ENCODE measurements at regions not wholly inside any gene's neighbourhood (a gene's known extent, or its start where the extent isn't known, plus 50 kb on each side); places are given as distances from the start of the nearest gene placed in this dataset.

- H3K79me2 ChIP-seq (ENCODE audit: insufficient read depth, low read length) = peaks cover 33% of the 10 kb centered on the region
- ChIA-PET RAD21 (ENCODE audit: low non-redundant PET in 1 of 2, low total read pairs in 2 of 2, uncharacterized antibody in 2 of 2, unreplicated experiment in 2 of 2) (no interaction called here), CTCF (interaction anchor here (2.7 kb wide), 1 partner anchor 11 kb away, joined by 18 read pairs; no protein-coding TSS in a partner anchor), POLR2A (no interaction called here)
- DNase-seq (ENCODE audit: low read depth, low spot score) (no peak), ATAC-seq (peak; percentile 67; the same call in 1 of the 2 replicates)
- H3K27me3 ChIP-seq (ENCODE audit: insufficient read depth, low read length) = no peaks in the 10 kb centered on the region
- H2AFZ ChIP-seq (ENCODE audit: low read depth, low read length, poor library complexity, severe bottlenecking) = no peak overlapping the region
- TF ChIP-seq EZH2 (IDR thresholded peaks at IDR 0.05) (no peak), TCF7L2 (IDR thresholded peaks at IDR 0.05; ENCODE audit: borderline replicate concordance, extremely low read depth, insufficient read depth, insufficient read length) (no peak), SIN3A (IDR thresholded peaks at IDR 0.05; ENCODE audit: low read depth) (no peak), EGR1 (IDR thresholded peaks at IDR 0.05; ENCODE audit: low read depth) (no peak), EZH2phosphoT487 (IDR thresholded peaks at IDR 0.05; ENCODE audit: borderline replicate concordance) (no peak), ZBTB33 (IDR thresholded peaks at IDR 0.05; ENCODE audit: extremely low read depth, insufficient replicate concordance, low read length) (no peak), ZFX (IDR thresholded peaks at IDR 0.05) (no peak), RAD21 (IDR thresholded peaks at IDR 0.05; ENCODE audit: low read depth) (no peak)
- H3K9me2 ChIP-seq (ENCODE audit: insufficient read depth) = no peaks in the 10 kb centered on the region
- BruUV-seq (replicated peaks) = no TSS peak
- H3K36me3 ChIP-seq (ENCODE audit: control insufficient read depth in 1 of 2, insufficient read depth in 2 of 2, low read length in 2 of 2) = peaks cover 0 to 8% of the 10 kb centered on the region in 2 experiments; a peak in 1 of 4 replicates
- H3K9me3 ChIP-seq (ENCODE audit: control insufficient read depth in 1 of 2, insufficient read depth in 1 of 2, low read depth in 1 of 2, low read length in 2 of 2) = no peaks in the 10 kb centered on the region
- H3K4me1 ChIP-seq (ENCODE audit: control insufficient read depth in 1 of 2, insufficient read depth in 2 of 2, low read length in 2 of 2) = peaks cover 48 to 51% of the 10 kb centered on the region in 2 experiments
- 0 out of 2 replicates have a peak overlapping the region, but pooled peaks have one; percentile 3 for H3K4me2 ChIP-seq (ENCODE audit: low read length)
- no peaks in the 10 kb centered on the region for H4K20me1 ChIP-seq (ENCODE audit: insufficient read depth)
- H3K27ac ChIP-seq (ENCODE audit: low read depth, low read length) = peak overlapping the region; percentile 17; the same call in 1 of the 2 replicates
- intact Hi-C loops (cut with micrococcal nuclease) = loop anchor here (10.0 kb wide), 1 partner anchor 305 kb away; no protein-coding TSS in a partner anchor
- no peak overlapping the region for H3K9ac ChIP-seq (ENCODE audit: low read length)
- H3K4me3 ChIP-seq (replicated peaks in 1 of 2; ENCODE audit: low read depth in 1 of 2, low read length in 2 of 2) = no peak overlapping the region
Measured at GRCh38 chr6:56849896-56850295, 105.0 kb upstream of the BEND6 start.

- peaks cover 37 to 53% of the 10 kb centered on the region in 2 experiments for H3K4me1 ChIP-seq (ENCODE audit: control insufficient read depth in 1 of 2, insufficient read depth in 2 of 2, low read length in 2 of 2)
- ChIA-PET POLR2A (no interaction called here), CTCF (no interaction called here), RAD21 (ENCODE audit: low non-redundant PET in 1 of 2, low total read pairs in 2 of 2, uncharacterized antibody in 2 of 2, unreplicated experiment in 2 of 2) (no interaction called here)
- no peak overlapping the region for H3K9ac ChIP-seq (ENCODE audit: low read length)
- peaks cover 0 to 8% of the 10 kb centered on the region in 2 experiments; a peak in 1 of 4 replicates for H3K36me3 ChIP-seq (ENCODE audit: control insufficient read depth in 1 of 2, insufficient read depth in 2 of 2, low read length in 2 of 2)
- no peak overlapping the region for H2AFZ ChIP-seq (ENCODE audit: low read depth, low read length, poor library complexity, severe bottlenecking)
- H3K4me2 ChIP-seq (ENCODE audit: low read length) = no peak overlapping the region
- no TSS peak for BruUV-seq (replicated peaks)
- no peaks in the 10 kb centered on the region for H3K9me2 ChIP-seq (ENCODE audit: insufficient read depth)
- DNase-seq (ENCODE audit: low read depth, low spot score) = no peak
- no peak overlapping the region for H3K4me3 ChIP-seq (replicated peaks in 1 of 2; ENCODE audit: low read depth in 1 of 2, low read length in 2 of 2)
- H3K9me3 ChIP-seq (ENCODE audit: control insufficient read depth in 1 of 2, insufficient read depth in 1 of 2, low read depth in 1 of 2, low read length in 2 of 2) = no peaks in the 10 kb centered on the region
- no peaks in the 10 kb centered on the region for H4K20me1 ChIP-seq (ENCODE audit: insufficient read depth)
- ATAC-seq = no peak
- H3K27me3 ChIP-seq (ENCODE audit: insufficient read depth, low read length) = no peaks in the 10 kb centered on the region
- intact Hi-C loops (cut with micrococcal nuclease) = loop anchor here (10.0 kb wide), 1 partner anchor 303 kb away; no protein-coding TSS in a partner anchor
- H3K27ac ChIP-seq (ENCODE audit: low read depth, low read length) = no peak overlapping the region
- H3K79me2 ChIP-seq (ENCODE audit: insufficient read depth, low read length) = peaks cover 31% of the 10 kb centered on the region
- TF ChIP-seq YY1 (IDR thresholded peaks at IDR 0.05; ENCODE audit: extremely low read depth, insufficient replicate concordance, low read depth, low read length) = no peak
- TF ChIP-seq ZBTB33 (IDR thresholded peaks at IDR 0.05; ENCODE audit: extremely low read depth, insufficient replicate concordance, low read length) = no peak
- no peak for TF ChIP-seq JUND (IDR thresholded peaks at IDR 0.05)
- no peak for TF ChIP-seq EZH2phosphoT487 (IDR thresholded peaks at IDR 0.05; ENCODE audit: borderline replicate concordance)
- no peak for TF ChIP-seq CEBPB (IDR thresholded peaks at IDR 0.05; ENCODE audit: low read depth)
- TF ChIP-seq TCF7L2 (IDR thresholded peaks at IDR 0.05; ENCODE audit: borderline replicate concordance, extremely low read depth, insufficient read depth, insufficient read length) = no peak
- TF ChIP-seq ATF3 (IDR thresholded peaks at IDR 0.05) = no peak
- TF ChIP-seq SIN3A (IDR thresholded peaks at IDR 0.05; ENCODE audit: low read depth) = no peak
- TF ChIP-seq CTCF (IDR thresholded peaks at IDR 0.05 in 2 of 3, conservative IDR thresholded peaks at IDR 0.05 in 1 of 3; ENCODE audit: borderline replicate concordance in 1 of 3, insufficient read depth in 1 of 3, low read depth in 2 of 3, low read length in 2 of 3) = no peak
Measured at GRCh38 chr6:56848105-56848504, 106.8 kb upstream of the BEND6 start.
